ENCODE measurements at regions not wholly inside any gene's neighbourhood (a gene's known extent, or its start where the extent isn't known, plus 50 kb on each side); places are given as distances from the start of the nearest gene placed in this dataset.

DNA sequence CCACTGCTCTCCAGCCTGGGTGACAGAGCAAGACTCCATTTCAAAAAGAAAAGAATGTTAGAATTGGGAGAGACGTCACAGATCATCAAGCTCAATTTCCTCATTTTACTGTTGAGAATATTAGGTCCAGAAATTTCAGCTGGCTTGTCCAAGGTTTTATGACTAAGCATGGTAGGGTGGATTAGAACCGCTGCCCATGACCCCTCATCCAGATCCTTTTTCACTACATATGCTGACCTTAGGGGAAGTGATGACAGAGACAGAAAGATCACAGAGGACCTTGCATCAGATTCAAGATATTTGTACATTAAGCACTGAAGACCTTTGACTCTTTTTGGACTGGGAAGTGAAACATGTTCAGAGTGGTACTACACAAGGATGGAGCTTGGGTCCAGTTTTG is 134.5 kb downstream of the ADAMTS15 start:
- peaks cover 20 to 46% of the 10 kb centered on the region in 2 experiments for H3K4me1 Mint-ChIP-seq
- no peak overlapping the region for H2AFZ ChIP-seq (ENCODE audit: low read length)
- no peak overlapping the region for H3K18ac ChIP-seq (ENCODE audit: insufficient read length, low read depth, low read length)
- no peaks in the 10 kb centered on the region for H3K79me2 ChIP-seq (ENCODE audit: insufficient read depth, low read length)
- H2BK12ac ChIP-seq (ENCODE audit: insufficient read length, low read depth, low read length), result no peak overlapping the region
- H3K56ac ChIP-seq (ENCODE audit: insufficient read length, low read depth, low read length), result no peak overlapping the region
- no peak overlapping the region for H2BK5ac ChIP-seq (ENCODE audit: insufficient read length, low read length)
- H3K4me2 ChIP-seq (ENCODE audit: insufficient read depth, insufficient read length, low read length), result no peak overlapping the region
- H2BK120ac ChIP-seq (ENCODE audit: low read depth, low read length, poor library complexity, severe bottlenecking), result no peak overlapping the region
- no peak overlapping the region for H3T11ph ChIP-seq (ENCODE audit: low read length)
- no peaks in the 10 kb centered on the region for H3K79me1 ChIP-seq (ENCODE audit: insufficient read depth, low read depth, low read length, poor library complexity, severe bottlenecking)
- no peaks in the 10 kb centered on the region; a peak in 2 of 7 replicates for H3K36me3 Mint-ChIP-seq (ENCODE audit: insufficient read depth in 1 of 3, low read depth in 3 of 3)
- H3K27ac Mint-ChIP-seq, result no peak overlapping the region
- H3K9ac ChIP-seq (ENCODE audit: extremely low read depth, insufficient read length, low read length), result no peak overlapping the region
- H4K91ac ChIP-seq (ENCODE audit: insufficient read length, low read depth, low read length), result no peak overlapping the region
- no peak overlapping the region for H3K23ac ChIP-seq (ENCODE audit: insufficient read length, low read depth, low read length)
- H3K9me3 Mint-ChIP-seq, result no peaks in the 10 kb centered on the region; a peak in 1 of 5 replicates
- no peak overlapping the region for H2BK20ac ChIP-seq (ENCODE audit: low read depth, low read length, poor library complexity, severe bottlenecking)
- no peak overlapping the region for H3K27ac ChIP-seq (ENCODE audit: insufficient read length, low read depth, low read length)
- H2BK15ac ChIP-seq (ENCODE audit: low read depth, low read length), result no peak overlapping the region
- TF ChIP-seq, protein P1, sequence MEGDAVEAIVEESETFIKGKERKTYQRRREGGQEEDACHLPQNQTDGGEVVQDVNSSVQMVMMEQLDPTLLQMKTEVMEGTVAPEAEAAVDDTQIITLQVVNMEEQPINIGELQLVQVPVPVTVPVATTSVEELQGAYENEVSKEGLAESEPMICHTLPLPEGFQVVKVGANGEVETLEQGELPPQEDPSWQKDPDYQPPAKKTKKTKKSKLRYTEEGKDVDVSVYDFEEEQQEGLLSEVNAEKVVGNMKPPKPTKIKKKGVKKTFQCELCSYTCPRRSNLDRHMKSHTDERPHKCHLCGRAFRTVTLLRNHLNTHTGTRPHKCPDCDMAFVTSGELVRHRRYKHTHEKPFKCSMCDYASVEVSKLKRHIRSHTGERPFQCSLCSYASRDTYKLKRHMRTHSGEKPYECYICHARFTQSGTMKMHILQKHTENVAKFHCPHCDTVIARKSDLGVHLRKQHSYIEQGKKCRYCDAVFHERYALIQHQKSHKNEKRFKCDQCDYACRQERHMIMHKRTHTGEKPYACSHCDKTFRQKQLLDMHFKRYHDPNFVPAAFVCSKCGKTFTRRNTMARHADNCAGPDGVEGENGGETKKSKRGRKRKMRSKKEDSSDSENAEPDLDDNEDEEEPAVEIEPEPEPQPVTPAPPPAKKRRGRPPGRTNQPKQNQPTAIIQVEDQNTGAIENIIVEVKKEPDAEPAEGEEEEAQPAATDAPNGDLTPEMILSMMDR (conservative IDR thresholded peaks at IDR 0.05), result no peak
- no peak overlapping the region for H3K4ac ChIP-seq (ENCODE audit: low read depth, low read length)
- H3K14ac ChIP-seq (ENCODE audit: insufficient read depth, low read length), result no peak overlapping the region
- no CpG with 5 or more reads among the region's 2 CpGs for WGBS (ENCODE audit: extremely low coverage, insufficient read length, low lambda C conversion rate)
- DNase-seq, result no peak
- peaks cover 1% of the 10 kb centered on the region; the same call in 1 of the 2 replicates for H3K27me3 Mint-ChIP-seq (ENCODE audit: low read depth)
- no peaks in the 10 kb centered on the region for H4K20me1 ChIP-seq (ENCODE audit: control insufficient read depth, insufficient read depth, insufficient read length)
- no peak overlapping the region for H4K5ac ChIP-seq (ENCODE audit: insufficient read length, low read depth, low read length)
- H3K4me3 Mint-ChIP-seq, result no peak overlapping the region
- no peaks in the 10 kb centered on the region for H3K27me3 ChIP-seq (ENCODE audit: insufficient read depth, low read length)
- no peak overlapping the region for H2AK5ac ChIP-seq (ENCODE audit: insufficient read length, low read length)
- H3K4me1 ChIP-seq (ENCODE audit: insufficient read depth, low read length), result peaks cover 7% of the 10 kb centered on the region; the same call in 1 of the 2 replicates
- H4K8ac ChIP-seq (replicated peaks; ENCODE audit: insufficient read length, low read depth, low read length), result no peak overlapping the region
- H3K9me3 ChIP-seq (ENCODE audit: control insufficient read depth, low read depth, low read length), result no peaks in the 10 kb centered on the region
- no peaks in the 10 kb centered on the region for H3K23me2 ChIP-seq (ENCODE audit: insufficient read length, low read depth, low read length, poor library complexity, severe bottlenecking)

Data from H9 (cell line).